Peyer's patch (tissue), 4 donors: ENCODE measurements at regions not wholly inside any gene's neighbourhood (a gene's known extent, or its start where the extent isn't known, plus 50 kb on each side); places are given as distances from the start of the nearest gene placed in this dataset.

Experiments
- DNase-seq, 3 donors: peaks; one replicate each; pipeline ENCODE4 v3.0.0-alpha.2; 2017 to 2019
- H3K27ac ChIP-seq, 4 donors: fragments of 200-600 bp; sonication (generic); one replicate each; pipeline ENCODE4 v1.5.1; 2016 to 2019
- H3K27me3 ChIP-seq, 2 donors: fragments of 200-600 bp; sonication (generic); one replicate each; pipeline ENCODE4 v1.5.1; 2019
- H3K36me3 ChIP-seq, 3 donors: fragments of 200-600 bp; sonication (generic); one replicate each; pipeline ENCODE4 v1.5.1; 2016 to 2019
- H3K4me1 ChIP-seq, 4 donors: fragments of 200-600 bp; sonication (generic); one replicate each; pipeline ENCODE4 v1.5.1; 2016 to 2019
- H3K4me3 ChIP-seq, 4 donors: fragments of 200-600 bp; sonication (generic); 1 replicate in 3 of 4; 2 replicates in 1 of 4; pipeline ENCODE4 v1.5.1; 2016 to 2019; ENCODE audit warnings: mild to moderate bottlenecking in 1 of 4
- H3K9me3 ChIP-seq, 4 donors: fragments of 200-600 bp; sonication (generic); one replicate each; pipeline ENCODE4 v1.5.1; 2016 to 2019; ENCODE audit warnings: mild to moderate bottlenecking in 1 of 4
- CTCF ChIP-seq, 6 experiments: fragments of 450-650 bp in 4 of 6; fragments of 200-600 bp in 2 of 6; sonication (generic) in 1 of 6; IDR thresholded peaks; one replicate each; pipeline ENCODE4 v1.5.1; 2017 to 2019; ENCODE audit warnings: antibody characterized with exemption in 6 of 6, mild to moderate bottlenecking in 3 of 6, moderate library complexity in 1 of 6
- POLR2A ChIP-seq, 2 donors: fragments of 450-650 bp; IDR thresholded peaks; one replicate each; pipeline ENCODE4 v1.5.1; 2017; ENCODE audit warnings: antibody characterized with exemption in 2 of 2, mild to moderate bottlenecking in 2 of 2, moderate library complexity in 2 of 2

DNA sequence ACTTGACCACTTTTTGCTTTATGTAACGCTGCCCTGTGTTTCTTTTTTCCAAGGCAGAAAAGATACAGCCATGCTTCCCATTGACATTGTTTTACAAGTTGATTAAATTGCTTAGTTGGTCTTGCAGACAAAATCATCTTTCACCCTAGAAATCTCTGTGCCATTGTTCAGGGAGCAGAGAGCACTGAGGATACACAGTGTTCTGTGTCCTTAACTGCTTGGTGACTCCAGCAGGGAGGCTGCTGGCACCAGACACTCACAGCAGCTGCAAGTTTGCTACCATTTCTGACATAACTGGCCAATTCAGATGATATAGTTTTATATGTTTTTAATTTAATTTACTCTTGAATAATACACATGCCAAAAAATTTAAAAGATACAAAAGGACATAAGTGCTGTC, 118.7 kb downstream of the RGS2 start:
- no peak for DNase-seq
- Histone ChIP-seq H3K27me3 (no peaks in the 10 kb centered on the region), H3K4me3 (no peak overlapping the region), H3K36me3 (no peaks in the 10 kb centered on the region), H3K4me1 (no peaks in the 10 kb centered on the region), H3K27ac (no peak overlapping the region), H3K9me3 (no peaks in the 10 kb centered on the region)
- no peak for TF ChIP-seq CTCF (IDR thresholded peaks at IDR 0.05)
- TF ChIP-seq POLR2A (IDR thresholded peaks at IDR 0.05): no peak

DNA sequence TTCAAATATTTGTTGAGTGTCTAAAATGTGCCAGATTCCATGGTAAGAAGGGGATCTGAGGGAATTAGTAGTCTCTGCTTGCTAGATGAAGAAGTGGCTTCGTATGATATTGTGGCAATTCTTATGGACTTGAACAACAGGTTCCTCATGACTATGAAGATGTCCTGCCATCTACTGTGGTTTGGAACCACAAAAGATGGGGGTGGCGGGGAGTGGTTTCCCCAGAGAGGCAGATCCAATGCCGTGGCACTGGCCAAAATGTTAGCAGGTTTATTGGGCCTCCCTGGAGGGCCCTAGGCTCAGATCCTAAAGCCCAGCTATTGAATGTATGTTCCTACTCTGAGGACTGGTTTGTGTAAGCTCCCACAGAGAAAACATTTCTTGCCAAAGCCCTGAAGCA, 120.8 kb downstream of the RGS2 start:
- Histone ChIP-seq H3K4me1 (no peaks in the 10 kb centered on the region), H3K27ac (no peak overlapping the region), H3K9me3 (no peaks in the 10 kb centered on the region)

GRCh38 chr1:192933744-192934143, 124.9 kb downstream of the RGS2 start:
- Histone ChIP-seq H3K36me3 (no peaks in the 10 kb centered on the region), H3K4me1 (peaks cover 0 to under 1% (median 0%) of the 10 kb centered on the region in 4 donors), H3K27me3 (no peaks in the 10 kb centered on the region), H3K27ac (no peak overlapping the region), H3K9me3 (no peaks in the 10 kb centered on the region), H3K4me3 (no peak overlapping the region)
- DNase-seq: no peak
- TF ChIP-seq CTCF (IDR thresholded peaks at IDR 0.05): no peak
- no peak for TF ChIP-seq POLR2A (IDR thresholded peaks at IDR 0.05)

More for the DNA sequence above, 120.8 kb downstream of the RGS2 start:
- TF ChIP-seq CTCF (IDR thresholded peaks at IDR 0.05): no peak
- TF ChIP-seq POLR2A (IDR thresholded peaks at IDR 0.05): no peak
- no peak for DNase-seq
- H3K4me3 ChIP-seq: no peak overlapping the region
- no peaks in the 10 kb centered on the region for H3K36me3 ChIP-seq
- no peaks in the 10 kb centered on the region for H3K27me3 ChIP-seq

GRCh38 chr1:192936313-192937018, 122.7 kb downstream of the UCHL5 start:
- Histone ChIP-seq H3K4me3 (no peak overlapping the region), H3K4me1 (peaks cover 0 to 8% (median 0%) of the 10 kb centered on the region in 4 donors), H3K36me3 (no peaks in the 10 kb centered on the region), H3K9me3 (no peaks in the 10 kb centered on the region), H3K27ac (no peak overlapping the region), H3K27me3 (no peaks in the 10 kb centered on the region)
- TF ChIP-seq POLR2A (IDR thresholded peaks at IDR 0.05) (no peak), CTCF (IDR thresholded peaks at IDR 0.05) (no peak)
- no peak for DNase-seq

- Histone ChIP-seq H3K27me3 (no peaks in the 10 kb centered on the region), H3K4me3 (no peak overlapping the region), H3K36me3 (no peaks in the 10 kb centered on the region), H3K4me1 (peaks cover 0 to 8% (median 0%) of the 10 kb centered on the region in 4 donors), H3K9me3 (no peaks in the 10 kb centered on the region), H3K27ac (no peak overlapping the region)
- TF ChIP-seq CTCF (IDR thresholded peaks at IDR 0.05) (no peak), POLR2A (IDR thresholded peaks at IDR 0.05) (no peak)
- DNase-seq: no peak
These were observed 122.0 kb downstream of the UCHL5 start for GRCh38 chr1:192937128-192937527.
